OCI-LY7 (cell line): ENCODE measurements at regions not wholly inside any gene's neighbourhood (a gene's known extent, or its start where the extent isn't known, plus 50 kb on each side); places are given as distances from the start of the nearest gene placed in this dataset.
A peak's percentile ranks its signal among the peaks of the same experiment; 100 is the strongest.
"Not testable (repeated sequence)": the region's sequence is repeated elsewhere in the genome, so short reads cannot be mapped to it uniquely, and the experiment has no call there.

ENCODE experiments used
- BruUV-seq: library from RNA; stranded (reverse); fragments of 400-500 nt; replicated peaks from 2 replicates; lab custom pipeline; 2021; lab: Mats Ljungman, UMichigan
- CTCF ChIA-PET: fragments of 300-600 bp; sonication (Branson Sonifier 250); formaldehyde crosslinking; loops from one replicate; lab custom pipeline; 2022; ENCODE audit warnings: antibody characterized with exemption; ENCODE audit not compliant: unreplicated experiment; lab: Charles Lee
- POLR2A ChIA-PET: fragments of 300-600 bp; sonication (Branson Sonifier 250); formaldehyde crosslinking; loops from one replicate; lab custom pipeline; 2022; ENCODE audit warnings: antibody characterized with exemption; lab: Charles Lee
- DNase-seq: peaks from one replicate; pipeline ENCODE4 v3.0.0-alpha.2; 2015; ENCODE audit warnings: low spot score
- H2AFZ ChIP-seq: fragments of 200-600 bp; sonication (generic), shearing (Covaris generic); 2 replicates; pipeline ENCODE4 v1.6.1; 2014; ENCODE audit warnings: mild to moderate bottlenecking, antibody characterized with exemption, low read length, moderate library complexity
- H3K27ac ChIP-seq: fragments of 200-600 bp; sonication (generic); 2 replicates; pipeline ENCODE4 v1.5.1; 2014; ENCODE audit warnings: mixed run types, low read depth, mild to moderate bottlenecking, moderate library complexity, low read length, inconsistent platforms; ENCODE audit not compliant: poor library complexity, severe bottlenecking
- H3K36me3 ChIP-seq: fragments of 200-600 bp; sonication (generic); 2 replicates; pipeline ENCODE4 v1.6.1; 2014; ENCODE audit warnings: mild to moderate bottlenecking, antibody characterized with exemption, low read length, moderate library complexity, mixed read lengths; ENCODE audit not compliant: insufficient read depth
- H3K4me1 ChIP-seq: fragments of 200-600 bp; sonication (generic); 2 replicates; pipeline ENCODE4 v1.5.1; 2014; ENCODE audit warnings: mild to moderate bottlenecking, low read length; ENCODE audit not compliant: insufficient read depth, poor library complexity, severe bottlenecking
- H3K4me2 ChIP-seq: fragments of 200-600 bp; sonication (generic); 2 replicates; pipeline ENCODE4 v1.6.1; 2014; ENCODE audit warnings: mild to moderate bottlenecking, low read length
- H3K4me3 ChIP-seq: fragments of 200-600 bp; sonication (generic); 2 replicates; pipeline ENCODE4 v1.5.1; 2014; ENCODE audit warnings: mild to moderate bottlenecking, low read depth, low read length; ENCODE audit not compliant: poor library complexity, severe bottlenecking
- H3K79me2 ChIP-seq: fragments of 200-600 bp; sonication (generic); 2 replicates; pipeline ENCODE4 v1.6.1; 2016; ENCODE audit warnings: low read depth, mild to moderate bottlenecking, low read length, moderate library complexity, mixed read lengths; ENCODE audit not compliant: insufficient read depth
- H3K9me2 ChIP-seq: fragments of 200-600 bp; sonication (generic); 2 replicates; pipeline ENCODE4 v1.6.1; 2016; ENCODE audit warnings: mild to moderate bottlenecking, low read length, mixed read lengths; ENCODE audit not compliant: insufficient read depth
- H3K9me3 ChIP-seq: fragments of 200-600 bp; sonication (generic); 2 replicates; pipeline ENCODE4 v1.6.1; 2014; ENCODE audit warnings: mild to moderate bottlenecking, mixed run types, low read length, mixed read lengths
- H4K20me1 ChIP-seq: fragments of 200-600 bp; sonication (generic); 2 replicates; pipeline ENCODE4 v1.6.1; 2014; ENCODE audit warnings: mild to moderate bottlenecking, antibody characterized with exemption, low read length, moderate library complexity, mixed read lengths; ENCODE audit not compliant: insufficient read depth
- EZH2phosphoT487 ChIP-seq: fragments of 200-600 bp; sonication (generic); IDR thresholded peaks from 2 replicates; pipeline ENCODE4 v1.6.1; 2018; ENCODE audit warnings: low read depth, borderline replicate concordance, mild to moderate bottlenecking, mixed run types, antibody characterized with exemption, low read length, moderate library complexity, mixed read lengths
- intact Hi-C: fragments of 100-400 bp; cut with micrococcal nuclease; formaldehyde crosslinking; loops from one replicate; pipeline ENCODE4 v1.10.0; 2022; ENCODE audit not compliant: unreplicated experiment
- TF ChIP-seq, protein P1 (sequence below): fragments of 200-600 bp; sonication (generic); conservative IDR thresholded peaks from 2 replicates; pipeline ENCODE4 v1.5.1; 2014; ENCODE audit warnings: mild to moderate bottlenecking, antibody characterized with exemption, low read length, moderate library complexity, mixed read lengths

DNA sequence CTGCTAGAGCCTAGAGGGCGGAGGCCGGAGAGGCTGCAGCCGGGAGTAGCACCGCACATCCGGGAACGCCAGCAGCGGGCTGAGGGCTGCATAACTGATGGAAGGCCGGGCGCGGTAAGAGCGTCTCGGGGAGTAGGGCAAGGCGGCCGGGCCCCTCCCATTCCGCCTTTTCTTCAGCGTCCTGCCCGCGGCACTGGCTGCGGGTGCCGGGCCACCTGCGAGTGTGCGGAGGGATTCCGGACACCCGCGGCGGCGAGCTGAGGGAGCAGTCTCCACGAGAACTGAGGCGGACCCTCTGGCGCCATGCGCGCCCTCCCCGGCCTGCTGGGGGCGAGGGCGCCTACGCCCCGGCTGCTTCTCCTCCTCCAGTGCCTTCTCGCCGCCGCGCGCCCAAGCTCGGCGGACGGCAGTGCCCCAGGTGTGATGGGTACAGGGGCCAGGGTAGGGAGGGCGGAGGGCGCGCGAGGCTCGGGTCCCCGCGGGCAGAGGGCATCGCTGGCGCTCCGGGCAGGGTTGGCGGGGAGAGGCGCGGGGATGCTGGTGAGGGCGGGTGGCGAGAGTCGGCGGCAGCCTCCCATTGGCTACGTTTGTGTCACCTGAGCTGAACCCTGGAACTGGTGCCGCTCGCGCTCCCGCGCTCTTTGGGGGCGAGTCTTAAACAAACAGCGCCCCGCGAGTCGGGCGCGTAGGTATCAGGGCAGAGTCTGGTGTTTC is 334.4 kb downstream of the SRGAP2C start:
- H3K4me1 ChIP-seq = peaks cover 35% of the 10 kb centered on the region
- H3K27ac ChIP-seq = peak overlapping the region; percentile 87
- intact Hi-C loops = loop anchor here (5.0 kb wide), 2 partner anchors 33 to 62 kb away; no protein-coding TSS in a partner anchor
- peaks cover 11% of the 10 kb centered on the region; the same call in 1 of the 2 replicates for H3K9me3 ChIP-seq
- H3K9me2 ChIP-seq = no peaks in the 10 kb centered on the region
- ChIA-PET POLR2A (interaction anchor here (0.6 to 2.9 kb wide), 15 partner anchors 9 to 75 kb away, joined by 3 to 18 read pairs (median 4); no protein-coding TSS in a partner anchor), CTCF (interaction anchor here (1.1 kb wide), 1 partner anchor 10 kb away, joined by 3 read pairs; no protein-coding TSS in a partner anchor)
- H3K36me3 ChIP-seq = 0 out of 2 replicates have a peak, but pooled peaks cover 2% of the 10 kb centered on the region
- H3K4me2 ChIP-seq = peak overlapping the region; percentile 65
- no peaks in the 10 kb centered on the region for H4K20me1 ChIP-seq
- peak; percentile 94 for DNase-seq
- BruUV-seq = no TSS peak
- H3K79me2 ChIP-seq = peaks cover 7% of the 10 kb centered on the region; the same call in 1 of the 2 replicates
- TF ChIP-seq, protein P1, sequence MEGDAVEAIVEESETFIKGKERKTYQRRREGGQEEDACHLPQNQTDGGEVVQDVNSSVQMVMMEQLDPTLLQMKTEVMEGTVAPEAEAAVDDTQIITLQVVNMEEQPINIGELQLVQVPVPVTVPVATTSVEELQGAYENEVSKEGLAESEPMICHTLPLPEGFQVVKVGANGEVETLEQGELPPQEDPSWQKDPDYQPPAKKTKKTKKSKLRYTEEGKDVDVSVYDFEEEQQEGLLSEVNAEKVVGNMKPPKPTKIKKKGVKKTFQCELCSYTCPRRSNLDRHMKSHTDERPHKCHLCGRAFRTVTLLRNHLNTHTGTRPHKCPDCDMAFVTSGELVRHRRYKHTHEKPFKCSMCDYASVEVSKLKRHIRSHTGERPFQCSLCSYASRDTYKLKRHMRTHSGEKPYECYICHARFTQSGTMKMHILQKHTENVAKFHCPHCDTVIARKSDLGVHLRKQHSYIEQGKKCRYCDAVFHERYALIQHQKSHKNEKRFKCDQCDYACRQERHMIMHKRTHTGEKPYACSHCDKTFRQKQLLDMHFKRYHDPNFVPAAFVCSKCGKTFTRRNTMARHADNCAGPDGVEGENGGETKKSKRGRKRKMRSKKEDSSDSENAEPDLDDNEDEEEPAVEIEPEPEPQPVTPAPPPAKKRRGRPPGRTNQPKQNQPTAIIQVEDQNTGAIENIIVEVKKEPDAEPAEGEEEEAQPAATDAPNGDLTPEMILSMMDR = peak; percentile 35; the same call in 1 of the 2 replicates
- no peak for TF ChIP-seq EZH2phosphoT487
- H3K4me3 ChIP-seq = peak overlapping the region; percentile 71
- H2AFZ ChIP-seq = peak overlapping the region; percentile 50; the same call in 1 of the 2 replicates

DNA sequence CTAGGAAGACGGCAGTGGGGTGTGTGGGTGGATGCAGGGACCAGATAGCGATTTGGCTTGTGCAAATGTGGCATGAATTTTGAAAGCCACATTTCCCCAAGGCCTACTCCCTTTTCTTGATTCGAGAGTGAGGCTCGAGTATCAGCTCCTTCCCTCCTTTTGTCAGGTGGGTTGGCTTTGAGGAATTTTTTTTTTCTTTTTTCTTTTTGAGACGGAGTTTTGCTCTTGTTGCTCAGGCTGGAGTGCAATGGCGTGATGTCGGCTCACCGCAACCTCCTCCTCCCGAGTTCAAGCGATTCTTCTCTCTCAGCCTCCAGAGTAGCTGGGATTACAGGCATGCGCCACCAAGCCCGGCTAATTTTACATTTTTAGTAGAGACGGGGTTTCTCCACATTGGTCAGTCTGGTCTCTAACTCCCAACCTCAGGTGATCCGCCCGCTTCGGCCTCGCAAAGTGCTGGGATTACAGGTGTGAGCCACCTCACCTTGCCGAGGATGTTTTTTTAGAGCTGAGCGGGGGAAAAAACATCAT is 335.0 kb downstream of the SRGAP2C start:
- H3K27ac ChIP-seq = peak overlapping the region; percentile 87
- POLR2A ChIA-PET = interaction anchor here (0.7 to 2.9 kb wide), 11 partner anchors 10 to 76 kb away, joined by 3 to 18 read pairs (median 4); no protein-coding TSS in a partner anchor
- not testable (repeated sequence) for H3K9me2 ChIP-seq, DNase-seq, H3K9me3 ChIP-seq, H3K79me2 ChIP-seq, H4K20me1 ChIP-seq, H3K36me3 ChIP-seq
- peak overlapping the region; percentile 50; the same call in 1 of the 2 replicates for H2AFZ ChIP-seq
- H3K4me2 ChIP-seq = peak overlapping the region; percentile 65
- peaks cover 35% of the 10 kb centered on the region for H3K4me1 ChIP-seq
- intact Hi-C loops = loop anchor here (5.0 kb wide), 2 partner anchors 32 to 63 kb away; no protein-coding TSS in a partner anchor
- CTCF ChIA-PET = interaction anchor here (1.1 kb wide), 1 partner anchor 9 kb away, joined by 3 read pairs; no protein-coding TSS in a partner anchor
- TSS peak; percentile 82 for BruUV-seq
- peak overlapping the region; percentile 71 for H3K4me3 ChIP-seq

DNA sequence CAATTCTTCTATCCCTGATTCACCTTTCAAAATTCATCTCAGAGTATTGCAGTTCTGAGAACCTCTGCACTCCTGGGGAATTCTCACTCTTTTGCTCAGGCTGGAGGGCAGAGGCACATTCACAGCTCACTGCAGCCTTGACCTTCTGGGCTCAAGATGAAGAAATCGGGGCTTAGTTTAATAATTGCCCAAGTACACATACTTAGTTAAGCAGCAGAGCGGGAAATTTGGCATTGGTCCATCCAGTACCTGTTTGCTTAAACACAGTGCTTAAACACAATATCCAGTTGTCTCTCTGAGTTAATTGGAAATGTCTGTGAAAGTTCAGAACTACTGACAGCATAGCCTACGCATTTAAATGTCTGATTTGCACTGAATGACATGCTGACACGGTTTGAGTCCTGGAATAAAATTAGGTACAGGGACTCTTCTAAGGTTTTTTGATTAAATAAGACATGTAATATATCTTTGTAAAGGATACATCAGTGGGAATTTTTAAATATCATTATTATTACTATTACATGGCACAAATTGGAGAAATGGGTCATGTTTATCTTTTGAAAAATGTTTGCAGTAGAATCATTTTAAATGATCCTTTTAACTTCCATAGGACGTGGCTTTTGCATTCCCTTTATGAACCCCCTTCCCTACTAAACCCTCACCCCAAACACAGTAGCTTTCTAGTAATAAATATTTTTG is 337.4 kb downstream of the SRGAP2C start:
- H3K9me2 ChIP-seq = no peaks in the 10 kb centered on the region
- TF ChIP-seq, protein P1 = no peak
- no peak for TF ChIP-seq EZH2phosphoT487
- H3K4me3 ChIP-seq = no peak overlapping the region
- POLR2A ChIA-PET = interaction anchor here (0.6 to 1.2 kb wide), 2 partner anchors 64 to 67 kb away, joined by 3 to 4 read pairs; no protein-coding TSS in a partner anchor
- H3K79me2 ChIP-seq = peaks cover 7% of the 10 kb centered on the region; the same call in 1 of the 2 replicates
- no peak overlapping the region for H3K27ac ChIP-seq
- peaks cover 18% of the 10 kb centered on the region for H3K4me1 ChIP-seq
- intact Hi-C loops = no loop called here
- H3K36me3 ChIP-seq = no peaks in the 10 kb centered on the region
- 0 out of 2 replicates have a peak overlapping the region, but pooled peaks have one; percentile 9 for H3K4me2 ChIP-seq
- CTCF ChIA-PET = no interaction called here
- H4K20me1 ChIP-seq = no peaks in the 10 kb centered on the region
- no peaks in the 10 kb centered on the region for H3K9me3 ChIP-seq
- no peak for DNase-seq
- BruUV-seq = no TSS peak
- no peak overlapping the region for H2AFZ ChIP-seq

DNA sequence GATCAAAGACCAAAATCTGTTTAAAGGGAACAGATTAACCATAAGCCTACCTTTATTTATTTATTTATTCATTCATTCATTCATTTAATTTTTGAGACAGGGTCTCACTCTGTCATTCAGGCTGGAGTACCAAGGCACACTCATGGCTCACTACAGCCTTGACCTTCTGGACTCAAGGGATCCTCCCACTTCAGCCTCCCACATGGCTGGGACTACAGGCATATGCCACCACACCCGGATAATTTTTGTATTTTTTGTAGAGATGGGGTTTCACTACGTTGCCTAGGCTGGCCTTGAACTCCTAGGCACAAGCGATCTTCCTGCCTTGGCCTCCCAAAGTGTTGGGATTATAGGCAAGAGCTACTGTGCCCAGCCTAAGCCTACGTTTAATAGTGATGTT is 338.3 kb downstream of the SRGAP2C start:
- H3K9me2 ChIP-seq, H3K4me3 ChIP-seq, H3K36me3 ChIP-seq, intact Hi-C loops, CTCF ChIA-PET, BruUV-seq, H3K79me2 ChIP-seq, H3K27ac ChIP-seq, H4K20me1 ChIP-seq, DNase-seq, H3K9me3 ChIP-seq, H2AFZ ChIP-seq, H3K4me1 ChIP-seq, H3K4me2 ChIP-seq: not testable (repeated sequence)
- POLR2A ChIA-PET = interaction anchor here (1.2 kb wide), 1 partner anchor 64 kb away, joined by 3 read pairs; no protein-coding TSS in a partner anchor
